ENCODE measurements at regions not wholly inside any gene's neighbourhood (a gene's known extent, or its start where the extent isn't known, plus 50 kb on each side); places are given as distances from the start of the nearest gene placed in this dataset.

DNA sequence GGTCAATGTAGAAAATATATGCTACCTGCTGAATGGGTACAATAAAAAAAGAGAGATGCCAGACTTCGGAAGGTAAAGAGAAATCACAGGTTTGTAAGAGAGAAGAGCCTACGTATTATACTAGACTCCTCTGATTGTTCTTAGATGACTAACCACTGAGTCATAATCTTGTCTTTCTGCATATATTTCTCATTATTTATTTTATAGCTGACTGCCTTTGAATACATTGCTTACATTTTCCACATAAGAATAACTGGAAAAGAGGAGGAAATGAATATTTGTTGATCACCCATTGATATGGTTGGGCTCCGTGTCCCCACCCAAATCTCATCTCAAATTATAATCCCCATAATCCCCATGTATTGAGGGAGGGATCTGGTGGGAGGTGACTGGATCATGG, 90.3 kb upstream of the RAB27B start:
- no peak for TF ChIP-seq POLR2A (IDR thresholded peaks at IDR 0.05; ENCODE audit: low read depth, low read length)
- no peak for TF ChIP-seq POLR2AphosphoS5 (IDR thresholded peaks at IDR 0.05; ENCODE audit: low read depth, low read length)
- TF ChIP-seq TAF1 (IDR thresholded peaks at IDR 0.05; ENCODE audit: low read depth, low read length), result no peak
